A549 (cell line): ENCODE measurements at regions not wholly inside any gene's neighbourhood (a gene's known extent, or its start where the extent isn't known, plus 50 kb on each side); places are given as distances from the start of the nearest gene placed in this dataset.

Source experiments
- HDAC2 ChIP-seq: fragments of 200-600 bp; sonication (generic); IDR thresholded peaks from 2 replicates; pipeline ENCODE4 v1.6.1; 2016
- POLR2A ChIP-seq: IDR thresholded peaks from 2 replicates; pipeline ENCODE4 v1.6.1; 2012; ENCODE audit warnings: mild to moderate bottlenecking, low read length
- TF ChIP-seq, protein P1 (sequence below): fragments of >200 bp; sonication (Bioruptor Twin); formaldehyde crosslinking; IDR thresholded peaks from 3 replicates; pipeline ENCODE4 v1.5.1; 2016

GRCh38 chr4:92047209-92047875, 256.4 kb upstream of the GRID2 start:
- TF ChIP-seq POLR2A (no peak), HDAC2 (no peak)
- TF ChIP-seq, protein P1, sequence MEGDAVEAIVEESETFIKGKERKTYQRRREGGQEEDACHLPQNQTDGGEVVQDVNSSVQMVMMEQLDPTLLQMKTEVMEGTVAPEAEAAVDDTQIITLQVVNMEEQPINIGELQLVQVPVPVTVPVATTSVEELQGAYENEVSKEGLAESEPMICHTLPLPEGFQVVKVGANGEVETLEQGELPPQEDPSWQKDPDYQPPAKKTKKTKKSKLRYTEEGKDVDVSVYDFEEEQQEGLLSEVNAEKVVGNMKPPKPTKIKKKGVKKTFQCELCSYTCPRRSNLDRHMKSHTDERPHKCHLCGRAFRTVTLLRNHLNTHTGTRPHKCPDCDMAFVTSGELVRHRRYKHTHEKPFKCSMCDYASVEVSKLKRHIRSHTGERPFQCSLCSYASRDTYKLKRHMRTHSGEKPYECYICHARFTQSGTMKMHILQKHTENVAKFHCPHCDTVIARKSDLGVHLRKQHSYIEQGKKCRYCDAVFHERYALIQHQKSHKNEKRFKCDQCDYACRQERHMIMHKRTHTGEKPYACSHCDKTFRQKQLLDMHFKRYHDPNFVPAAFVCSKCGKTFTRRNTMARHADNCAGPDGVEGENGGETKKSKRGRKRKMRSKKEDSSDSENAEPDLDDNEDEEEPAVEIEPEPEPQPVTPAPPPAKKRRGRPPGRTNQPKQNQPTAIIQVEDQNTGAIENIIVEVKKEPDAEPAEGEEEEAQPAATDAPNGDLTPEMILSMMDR: no peak
